GM12872 (cell line): ENCODE measurements at regions not wholly inside any gene's neighbourhood (a gene's known extent, or its start where the extent isn't known, plus 50 kb on each side); places are given as distances from the start of the nearest gene placed in this dataset.

Experiments used
- TF ChIP-seq, protein P1 (sequence below): IDR thresholded peaks from 3 replicates; pipeline ENCODE4 v1.5.1; 2011; ENCODE audit warnings: low read depth, mild to moderate bottlenecking, low read length, moderate library complexity; ENCODE audit not compliant: insufficient read depth

DNA sequence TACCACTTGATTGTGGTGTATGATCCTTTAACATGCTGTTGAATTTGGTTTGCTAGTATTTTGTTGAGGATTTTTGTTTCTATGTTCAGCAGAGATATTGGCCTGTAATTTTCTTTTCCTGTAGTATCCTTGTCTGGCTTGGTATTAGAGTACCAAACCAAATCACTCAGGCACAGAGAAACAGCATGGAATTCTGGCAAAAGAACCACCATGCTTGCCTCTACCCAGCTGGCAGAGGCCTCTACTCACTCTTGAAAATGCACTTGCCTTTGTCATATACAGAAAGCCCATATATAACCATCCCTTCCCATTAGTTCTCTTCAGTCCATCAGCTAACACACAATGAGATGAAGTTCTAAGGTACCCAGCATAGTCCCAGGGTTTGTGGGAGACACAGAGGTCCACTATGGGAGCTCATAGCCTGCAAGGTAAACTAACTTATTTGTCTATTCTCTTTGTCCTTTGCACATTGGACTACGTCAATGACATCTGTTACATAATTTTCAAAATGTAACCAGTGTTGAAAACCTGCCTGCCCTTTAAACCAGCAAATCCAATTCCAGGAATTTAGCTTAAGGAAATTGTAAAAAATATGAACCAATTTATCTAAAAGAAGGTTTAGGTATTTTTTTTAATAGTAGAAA lies 82.1 kb upstream of the POMGNT2 start:
- TF ChIP-seq, protein P1, sequence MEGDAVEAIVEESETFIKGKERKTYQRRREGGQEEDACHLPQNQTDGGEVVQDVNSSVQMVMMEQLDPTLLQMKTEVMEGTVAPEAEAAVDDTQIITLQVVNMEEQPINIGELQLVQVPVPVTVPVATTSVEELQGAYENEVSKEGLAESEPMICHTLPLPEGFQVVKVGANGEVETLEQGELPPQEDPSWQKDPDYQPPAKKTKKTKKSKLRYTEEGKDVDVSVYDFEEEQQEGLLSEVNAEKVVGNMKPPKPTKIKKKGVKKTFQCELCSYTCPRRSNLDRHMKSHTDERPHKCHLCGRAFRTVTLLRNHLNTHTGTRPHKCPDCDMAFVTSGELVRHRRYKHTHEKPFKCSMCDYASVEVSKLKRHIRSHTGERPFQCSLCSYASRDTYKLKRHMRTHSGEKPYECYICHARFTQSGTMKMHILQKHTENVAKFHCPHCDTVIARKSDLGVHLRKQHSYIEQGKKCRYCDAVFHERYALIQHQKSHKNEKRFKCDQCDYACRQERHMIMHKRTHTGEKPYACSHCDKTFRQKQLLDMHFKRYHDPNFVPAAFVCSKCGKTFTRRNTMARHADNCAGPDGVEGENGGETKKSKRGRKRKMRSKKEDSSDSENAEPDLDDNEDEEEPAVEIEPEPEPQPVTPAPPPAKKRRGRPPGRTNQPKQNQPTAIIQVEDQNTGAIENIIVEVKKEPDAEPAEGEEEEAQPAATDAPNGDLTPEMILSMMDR, result no peak

DNA sequence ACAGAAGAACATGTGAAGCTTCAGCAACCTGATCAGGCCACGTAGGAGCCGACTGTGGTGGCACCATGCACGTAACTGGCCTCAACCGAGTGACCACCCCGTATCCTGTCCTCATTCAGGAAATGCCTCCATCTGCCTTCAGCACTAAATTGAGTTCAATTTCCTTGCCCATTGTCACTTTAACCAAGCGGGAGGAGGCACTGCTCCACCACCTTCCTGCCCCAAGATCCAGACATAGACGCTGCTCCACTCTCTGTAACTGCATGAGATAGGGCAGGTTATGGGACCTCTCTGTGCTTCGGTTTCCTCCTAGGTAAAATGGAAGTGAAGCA lies 80.1 kb upstream of the POMGNT2 start:
- TF ChIP-seq, protein P1, result no peak

DNA sequence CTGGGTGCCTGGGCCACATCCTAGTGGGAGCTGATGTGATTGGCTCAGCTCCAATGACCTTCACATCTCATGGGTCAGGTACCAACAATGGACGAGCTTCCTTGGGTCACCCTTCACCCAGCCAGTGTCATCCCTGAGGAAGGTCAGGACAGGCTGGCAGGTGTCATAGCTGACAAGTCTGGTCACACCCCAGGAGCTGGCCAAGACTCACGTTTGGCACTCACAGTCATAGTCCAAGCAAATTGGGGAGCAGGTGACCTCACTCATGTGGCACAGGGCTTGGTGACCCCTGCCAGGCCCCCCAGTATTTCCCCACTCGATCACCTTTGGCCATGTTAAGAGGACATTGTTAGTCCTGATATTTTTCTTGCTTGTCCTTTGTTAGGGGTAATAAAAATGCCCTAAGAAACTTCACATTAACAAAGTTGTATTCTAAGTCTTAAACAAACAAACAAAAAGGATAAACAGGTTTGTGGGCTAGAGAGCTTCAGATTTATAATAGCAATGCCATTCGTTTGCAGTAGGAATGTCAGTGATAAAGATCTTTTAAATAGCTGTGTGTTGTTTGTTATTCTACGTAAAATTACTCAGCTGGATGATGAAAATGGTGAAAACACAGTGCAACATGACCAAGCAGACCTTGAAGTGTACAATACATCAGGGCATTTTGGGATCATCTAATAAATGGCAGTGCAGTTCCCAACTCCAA lies 79.5 kb upstream of the POMGNT2 start:
- TF ChIP-seq, protein P1, result no peak

DNA sequence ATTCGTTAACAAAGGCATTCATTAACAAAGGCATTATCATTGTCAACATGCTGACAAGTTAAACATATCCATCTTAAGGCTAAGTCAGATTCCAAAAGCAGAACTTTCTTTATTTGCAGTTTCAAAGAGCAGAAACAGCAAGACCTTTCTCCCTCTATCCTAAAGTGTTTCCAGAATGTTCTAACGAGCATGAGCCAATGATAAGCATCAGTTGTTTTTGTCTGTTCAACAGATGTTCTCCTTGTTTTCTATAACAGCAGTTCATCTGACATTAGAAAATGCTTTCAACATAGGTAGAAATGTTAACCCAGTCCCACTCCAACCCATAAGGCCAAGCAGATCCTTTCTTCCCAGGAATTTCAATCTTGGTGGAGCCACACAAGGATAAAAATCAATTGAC lies 77.6 kb upstream of the POMGNT2 start:
- TF ChIP-seq, protein P1, result no peak

DNA sequence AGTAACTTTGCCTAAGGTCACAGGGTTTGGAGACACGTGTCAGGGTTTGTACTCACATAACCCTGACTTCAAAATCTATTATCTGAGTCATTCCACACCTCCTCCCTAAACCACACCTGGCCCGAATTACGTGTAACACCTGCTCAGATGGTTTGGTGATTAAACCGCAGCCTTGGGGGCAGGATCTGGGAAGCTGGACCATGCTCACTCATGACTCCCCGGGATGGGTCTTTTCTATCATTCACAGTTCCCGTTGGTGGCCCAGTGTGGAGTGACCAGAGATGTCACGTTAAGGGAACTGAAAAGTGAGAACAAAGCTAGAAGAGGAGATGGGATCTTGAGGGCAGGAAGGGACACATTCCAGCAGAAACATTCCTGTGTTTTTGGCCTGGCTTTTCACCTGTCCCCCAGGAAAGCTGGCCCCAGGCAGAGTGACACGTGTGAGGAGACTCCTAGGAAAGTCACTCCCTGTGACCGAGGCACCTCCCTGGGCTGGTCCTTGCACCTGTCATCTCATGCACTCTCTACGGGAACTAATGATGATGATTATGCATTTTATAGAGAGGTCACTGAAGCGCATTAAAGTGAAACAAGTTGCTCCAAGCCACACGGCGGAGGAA lies 75.4 kb upstream of the POMGNT2 start:
- TF ChIP-seq, protein P1, result no peak

DNA sequence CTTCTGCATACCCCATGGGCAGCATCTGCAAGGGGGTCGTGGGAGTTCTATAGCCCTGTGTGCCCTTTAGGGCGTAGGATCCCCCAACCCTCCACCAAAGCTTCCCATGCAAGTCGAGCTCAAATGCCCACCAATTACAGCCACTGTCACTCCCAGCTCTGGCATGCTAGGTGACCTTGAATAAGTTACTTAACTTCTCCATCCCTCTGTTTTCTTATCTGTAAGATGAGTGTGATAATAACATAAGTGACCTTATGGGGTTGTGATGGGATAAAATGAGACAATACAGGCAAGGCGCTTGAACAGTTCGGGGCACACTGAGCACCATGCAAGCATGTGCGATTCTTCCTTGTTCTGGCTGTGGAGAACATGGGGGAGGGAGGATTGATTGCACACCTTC lies 74.8 kb upstream of the POMGNT2 start:
- TF ChIP-seq, protein P1, result no peak

DNA sequence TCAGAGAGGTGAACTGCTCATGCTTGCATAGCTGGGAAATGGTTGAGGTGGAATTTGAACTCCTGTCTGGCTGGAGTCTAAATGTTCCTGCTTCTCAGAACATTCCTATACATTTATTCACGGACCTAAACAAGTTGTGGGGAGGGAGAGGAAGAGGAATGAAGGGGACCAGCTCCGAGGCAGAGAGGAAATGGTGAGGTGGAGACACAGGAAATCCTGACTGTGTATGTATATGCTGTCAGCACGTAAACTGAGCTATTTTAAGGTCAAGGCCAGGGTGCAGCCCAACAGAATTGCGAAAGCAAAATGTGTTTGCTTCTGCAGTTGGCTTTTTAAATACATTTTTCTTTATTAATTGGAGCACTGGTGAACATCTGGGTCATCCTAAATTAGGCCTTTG lies 74.1 kb upstream of the POMGNT2 start:
- TF ChIP-seq, protein P1, result no peak
